ENCODE measurements at regions not wholly inside any gene's neighbourhood (a gene's known extent, or its start where the extent isn't known, plus 50 kb on each side); places are given as distances from the start of the nearest gene placed in this dataset.
"Not testable (repeated sequence)": the region's sequence is repeated elsewhere in the genome, so short reads cannot be mapped to it uniquely, and the experiment has no call there.

- Histone ChIP-seq H3K36me3 (no peaks in the 10 kb centered on the region), H3K9me3 (no peaks in the 10 kb centered on the region), H3K4me1 (ENCODE audit: control insufficient read depth in 1 of 2, insufficient read depth in 1 of 2, low read depth in 1 of 2, low read length in 1 of 2) (no peaks in the 10 kb centered on the region), H3K27me3 (no peaks in the 10 kb centered on the region), H3K27ac (no peak overlapping the region), H3K4me3 (ENCODE audit: low read depth in 1 of 2, low read length in 1 of 2) (no peak overlapping the region)
- TF ChIP-seq CTCF (IDR thresholded peaks at IDR 0.05) = no peak
Measured at GRCh38 chr2:193156480-193156879, 961.7 kb upstream of the TMEFF2 start.

GRCh38 chr2:193154076-193154475 is 959.3 kb upstream of the TMEFF2 start:
- Histone ChIP-seq H3K4me3 (ENCODE audit: low read depth in 1 of 2, low read length in 1 of 2) (no peak overlapping the region), H3K9me3 (no peaks in the 10 kb centered on the region), H3K36me3 (no peaks in the 10 kb centered on the region), H3K27ac (no peak overlapping the region), H3K4me1 (ENCODE audit: control insufficient read depth in 1 of 2, insufficient read depth in 1 of 2, low read depth in 1 of 2, low read length in 1 of 2) (no peaks in the 10 kb centered on the region), H3K27me3 (no peaks in the 10 kb centered on the region)
- TF ChIP-seq CTCF (IDR thresholded peaks at IDR 0.05) = no peak

GRCh38 chr2:193153576-193153975 is 958.8 kb upstream of the TMEFF2 start:
- Histone ChIP-seq H3K4me3 (ENCODE audit: low read depth in 1 of 2, low read length in 1 of 2) (no peak overlapping the region), H3K27ac (no peak overlapping the region), H3K9me3 (no peaks in the 10 kb centered on the region), H3K4me1 (ENCODE audit: control insufficient read depth in 1 of 2, insufficient read depth in 1 of 2, low read depth in 1 of 2, low read length in 1 of 2) (no peaks in the 10 kb centered on the region), H3K27me3 (no peaks in the 10 kb centered on the region), H3K36me3 (no peaks in the 10 kb centered on the region)
- no peak for TF ChIP-seq CTCF (IDR thresholded peaks at IDR 0.05)

- not testable (repeated sequence) for H3K27me3 ChIP-seq; H3K27ac ChIP-seq; H3K9me3 ChIP-seq; H3K36me3 ChIP-seq; H3K4me1 ChIP-seq (ENCODE audit: control insufficient read depth in 1 of 2, insufficient read depth in 1 of 2, low read depth in 1 of 2, low read length in 1 of 2); H3K4me3 ChIP-seq (ENCODE audit: low read depth in 1 of 2, low read length in 1 of 2)
Measured at GRCh38 chr2:193142467-193142866, 947.7 kb upstream of the TMEFF2 start.

GRCh38 chr2:193141998-193142397 is 947.3 kb upstream of the TMEFF2 start:
- Histone ChIP-seq H3K36me3 (no peaks in the 10 kb centered on the region), H3K27ac (no peak overlapping the region), H3K4me3 (ENCODE audit: low read depth in 1 of 2, low read length in 1 of 2) (no peak overlapping the region), H3K27me3 (no peaks in the 10 kb centered on the region), H3K4me1 (ENCODE audit: control insufficient read depth in 1 of 2, insufficient read depth in 1 of 2, low read depth in 1 of 2, low read length in 1 of 2) (no peaks in the 10 kb centered on the region), H3K9me3 (no peaks in the 10 kb centered on the region)
- TF ChIP-seq CTCF (IDR thresholded peaks at IDR 0.05) = no peak

GRCh38 chr2:193140895-193141294 is 946.2 kb upstream of the TMEFF2 start:
- H3K36me3 ChIP-seq; H3K4me3 ChIP-seq (ENCODE audit: low read depth in 1 of 2, low read length in 1 of 2); H3K27me3 ChIP-seq; H3K9me3 ChIP-seq; H3K27ac ChIP-seq; H3K4me1 ChIP-seq (ENCODE audit: control insufficient read depth in 1 of 2, insufficient read depth in 1 of 2, low read depth in 1 of 2, low read length in 1 of 2): not testable (repeated sequence)

- no peak overlapping the region for H3K4me3 ChIP-seq (ENCODE audit: low read depth in 1 of 2, low read length in 1 of 2)
- H3K4me1 ChIP-seq (ENCODE audit: control insufficient read depth in 1 of 2, insufficient read depth in 1 of 2, low read depth in 1 of 2, low read length in 1 of 2) = no peaks in the 10 kb centered on the region
- TF ChIP-seq CTCF (IDR thresholded peaks at IDR 0.05) = no peak
- H3K27ac ChIP-seq = no peak overlapping the region
- H3K9me3 ChIP-seq = no peaks in the 10 kb centered on the region
- H3K36me3 ChIP-seq = no peaks in the 10 kb centered on the region
- no peaks in the 10 kb centered on the region for H3K27me3 ChIP-seq
Measured at GRCh38 chr2:193124815-193125214, 930.1 kb upstream of the TMEFF2 start.
